ENCODE measurements at regions not wholly inside any gene's neighbourhood (a gene's known extent, or its start where the extent isn't known, plus 50 kb on each side); places are given as distances from the start of the nearest gene placed in this dataset.

GRCh38 chr22:47411006-47411405, 648.6 kb downstream of the TBC1D22A start:
- intact Hi-C loops (cut with micrococcal nuclease) = no loop called here

GRCh38 chr22:47409539-47410275, 647.3 kb downstream of the TBC1D22A start:
- Histone ChIP-seq H3K9me3 (ENCODE audit: control insufficient read depth, insufficient read depth, low read length) (no peaks in the 10 kb centered on the region), H3K27me3 (ENCODE audit: control insufficient read depth, insufficient read depth, low read length) (no peaks in the 10 kb centered on the region), H3K4me3 (ENCODE audit: low read length) (no peak overlapping the region), H3K27ac (ENCODE audit: low read length) (no peak overlapping the region), H3K4me1 (ENCODE audit: control insufficient read depth, insufficient read depth, low read length) (no peaks in the 10 kb centered on the region), H3K36me3 (ENCODE audit: control insufficient read depth, insufficient read depth, low read length) (no peaks in the 10 kb centered on the region)
- TF ChIP-seq CTCF (IDR thresholded peaks at IDR 0.05) = no peak
- DNase-seq (no peak), ATAC-seq (no peak)
- 64% methylated on average over 12 of the region's 12 CpGs for WGBS (ENCODE audit: insufficient coverage)
- Mint-ChIP-seq H3K27ac (no peak overlapping the region), H3K4me3 (no peak overlapping the region), H3K27me3 (ENCODE audit: low read depth in 2 of 2) (peaks cover 13 to 38% of the 10 kb centered on the region in 2 donors), H3K36me3 (no peaks in the 10 kb centered on the region), H3K4me1 (no peaks in the 10 kb centered on the region), H3K9me3 (no peaks in the 10 kb centered on the region)
- intact Hi-C loops (cut with micrococcal nuclease) = no loop called here

More at GRCh38 chr22:47411006-47411405, 648.6 kb downstream of the TBC1D22A start:
- no peaks in the 10 kb centered on the region for H3K4me1 Mint-ChIP-seq
- Histone ChIP-seq H3K36me3 (ENCODE audit: control insufficient read depth, insufficient read depth, low read length) (no peaks in the 10 kb centered on the region), H3K27me3 (ENCODE audit: control insufficient read depth, insufficient read depth, low read length) (no peaks in the 10 kb centered on the region), H3K4me1 (ENCODE audit: control insufficient read depth, insufficient read depth, low read length) (no peaks in the 10 kb centered on the region), H3K4me3 (ENCODE audit: low read length) (no peak overlapping the region), H3K27ac (ENCODE audit: low read length) (no peak overlapping the region), H3K9me3 (ENCODE audit: control insufficient read depth, insufficient read depth, low read length) (no peaks in the 10 kb centered on the region)
- H3K4me3 Mint-ChIP-seq = no peak overlapping the region
- H3K27ac Mint-ChIP-seq = no peak overlapping the region
- no peak for TF ChIP-seq CTCF (IDR thresholded peaks at IDR 0.05)
- H3K27me3 Mint-ChIP-seq (ENCODE audit: low read depth in 2 of 2) = peaks cover 13 to 43% of the 10 kb centered on the region in 2 donors
- no peak for DNase-seq
- no peaks in the 10 kb centered on the region for H3K36me3 Mint-ChIP-seq
- 84% methylated on average over 8 of the region's 8 CpGs for WGBS (ENCODE audit: insufficient coverage)
- H3K9me3 Mint-ChIP-seq = no peaks in the 10 kb centered on the region
- ATAC-seq = no peak

- Mint-ChIP-seq H3K9me3 (no peaks in the 10 kb centered on the region), H3K4me1 (no peaks in the 10 kb centered on the region), H3K27me3 (ENCODE audit: low read depth in 2 of 2) (peaks cover 13 to 34% of the 10 kb centered on the region in 2 donors), H3K27ac (no peak overlapping the region), H3K36me3 (no peaks in the 10 kb centered on the region), H3K4me3 (no peak overlapping the region)
- ATAC-seq (no peak), DNase-seq (no peak)
- TF ChIP-seq CTCF (IDR thresholded peaks at IDR 0.05) = no peak
- intact Hi-C loops (cut with micrococcal nuclease) = no loop called here
- 86% methylated on average over 7 of the region's 7 CpGs for WGBS (ENCODE audit: insufficient coverage)
- Histone ChIP-seq H3K4me1 (ENCODE audit: control insufficient read depth, insufficient read depth, low read length) (no peaks in the 10 kb centered on the region), H3K36me3 (ENCODE audit: control insufficient read depth, insufficient read depth, low read length) (no peaks in the 10 kb centered on the region), H3K9me3 (ENCODE audit: control insufficient read depth, insufficient read depth, low read length) (no peaks in the 10 kb centered on the region), H3K27me3 (ENCODE audit: control insufficient read depth, insufficient read depth, low read length) (no peaks in the 10 kb centered on the region), H3K27ac (ENCODE audit: low read length) (no peak overlapping the region), H3K4me3 (ENCODE audit: low read length) (no peak overlapping the region)
These were observed 646.0 kb downstream of the TBC1D22A start for GRCh38 chr22:47408409-47408808.
